ENCODE measurements at regions not wholly inside any gene's neighbourhood (a gene's known extent, or its start where the extent isn't known, plus 50 kb on each side); places are given as distances from the start of the nearest gene placed in this dataset.

DNA sequence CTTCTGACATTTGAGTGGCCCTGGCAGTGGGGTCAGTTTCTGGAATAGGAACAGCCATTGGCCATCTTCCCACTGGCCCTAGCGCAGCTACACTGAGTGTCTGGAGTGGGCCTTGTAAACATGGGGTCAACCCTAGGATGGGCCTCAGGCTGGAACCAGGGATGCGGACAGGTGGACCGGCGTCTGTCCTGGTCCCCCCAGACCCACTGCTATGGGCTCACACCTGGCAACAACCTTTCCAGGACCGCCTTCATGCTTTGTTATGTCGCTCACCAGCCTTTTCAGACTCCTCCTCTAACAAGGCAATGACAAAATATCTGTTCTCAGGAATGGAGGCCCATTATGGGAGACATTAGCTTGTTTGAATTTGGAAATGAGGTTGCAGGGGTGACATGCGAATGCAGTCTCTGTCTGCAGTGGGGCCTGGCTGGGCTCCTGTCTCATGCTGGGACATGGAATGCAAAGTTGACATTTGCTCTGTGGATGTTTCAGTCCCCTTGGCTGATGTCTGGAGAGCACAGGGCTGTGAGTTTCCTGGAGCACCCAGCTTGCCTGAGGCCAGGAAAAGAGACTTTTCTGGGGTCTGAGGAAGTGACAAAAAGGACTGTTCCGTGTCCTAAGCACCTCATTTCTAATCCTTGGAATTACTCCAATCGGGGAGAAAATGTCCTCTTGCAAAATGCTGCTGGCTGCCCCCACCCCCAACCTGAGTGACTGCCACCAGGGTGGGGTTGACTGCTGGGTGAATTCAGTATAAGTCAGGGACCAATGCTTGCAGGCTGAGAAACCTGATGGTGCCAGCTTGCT, 98.7 kb upstream of the PMEPA1 start:
- no peak for DNase-seq (ENCODE audit: low spot score)
- Histone ChIP-seq H4K20me1 (ENCODE audit: insufficient read depth, low read length) (no peaks in the 10 kb centered on the region), H3K4me3 (ENCODE audit: low read depth, low read length, poor library complexity, severe bottlenecking) (no peak overlapping the region), H3K36me3 (ENCODE audit: insufficient read depth, low read length) (no peaks in the 10 kb centered on the region), H2AFZ (ENCODE audit: low read length) (no peak overlapping the region), H3K9me2 (ENCODE audit: insufficient read depth, low read length) (no peaks in the 10 kb centered on the region), H3K27ac (ENCODE audit: low read depth, low read length, poor library complexity, severe bottlenecking) (no peak overlapping the region), H3K4me1 (ENCODE audit: insufficient read depth, low read length, poor library complexity, severe bottlenecking) (no peaks in the 10 kb centered on the region), H3K4me2 (ENCODE audit: low read length) (no peak overlapping the region), H3K79me2 (ENCODE audit: insufficient read depth, low read depth, low read length) (no peaks in the 10 kb centered on the region), H3K9me3 (ENCODE audit: low read length) (no peaks in the 10 kb centered on the region)
- CTCF ChIA-PET (ENCODE audit: unreplicated experiment) = interaction anchor here (0.5 to 0.6 kb wide), 2 partner anchors 76 to 96 kb away, joined by 3 read pairs; no protein-coding TSS in a partner anchor
- no TSS peak for BruUV-seq (replicated peaks)
- TF ChIP-seq, protein P1, sequence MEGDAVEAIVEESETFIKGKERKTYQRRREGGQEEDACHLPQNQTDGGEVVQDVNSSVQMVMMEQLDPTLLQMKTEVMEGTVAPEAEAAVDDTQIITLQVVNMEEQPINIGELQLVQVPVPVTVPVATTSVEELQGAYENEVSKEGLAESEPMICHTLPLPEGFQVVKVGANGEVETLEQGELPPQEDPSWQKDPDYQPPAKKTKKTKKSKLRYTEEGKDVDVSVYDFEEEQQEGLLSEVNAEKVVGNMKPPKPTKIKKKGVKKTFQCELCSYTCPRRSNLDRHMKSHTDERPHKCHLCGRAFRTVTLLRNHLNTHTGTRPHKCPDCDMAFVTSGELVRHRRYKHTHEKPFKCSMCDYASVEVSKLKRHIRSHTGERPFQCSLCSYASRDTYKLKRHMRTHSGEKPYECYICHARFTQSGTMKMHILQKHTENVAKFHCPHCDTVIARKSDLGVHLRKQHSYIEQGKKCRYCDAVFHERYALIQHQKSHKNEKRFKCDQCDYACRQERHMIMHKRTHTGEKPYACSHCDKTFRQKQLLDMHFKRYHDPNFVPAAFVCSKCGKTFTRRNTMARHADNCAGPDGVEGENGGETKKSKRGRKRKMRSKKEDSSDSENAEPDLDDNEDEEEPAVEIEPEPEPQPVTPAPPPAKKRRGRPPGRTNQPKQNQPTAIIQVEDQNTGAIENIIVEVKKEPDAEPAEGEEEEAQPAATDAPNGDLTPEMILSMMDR (conservative IDR thresholded peaks at IDR 0.05; ENCODE audit: low read length) = no peak
- no peak for TF ChIP-seq EZH2phosphoT487 (IDR thresholded peaks at IDR 0.05; ENCODE audit: borderline replicate concordance, low read depth, low read length)
- intact Hi-C loops (cut with micrococcal nuclease; ENCODE audit: unreplicated experiment) = no loop called here
- POLR2A ChIA-PET = no interaction called here

DNA sequence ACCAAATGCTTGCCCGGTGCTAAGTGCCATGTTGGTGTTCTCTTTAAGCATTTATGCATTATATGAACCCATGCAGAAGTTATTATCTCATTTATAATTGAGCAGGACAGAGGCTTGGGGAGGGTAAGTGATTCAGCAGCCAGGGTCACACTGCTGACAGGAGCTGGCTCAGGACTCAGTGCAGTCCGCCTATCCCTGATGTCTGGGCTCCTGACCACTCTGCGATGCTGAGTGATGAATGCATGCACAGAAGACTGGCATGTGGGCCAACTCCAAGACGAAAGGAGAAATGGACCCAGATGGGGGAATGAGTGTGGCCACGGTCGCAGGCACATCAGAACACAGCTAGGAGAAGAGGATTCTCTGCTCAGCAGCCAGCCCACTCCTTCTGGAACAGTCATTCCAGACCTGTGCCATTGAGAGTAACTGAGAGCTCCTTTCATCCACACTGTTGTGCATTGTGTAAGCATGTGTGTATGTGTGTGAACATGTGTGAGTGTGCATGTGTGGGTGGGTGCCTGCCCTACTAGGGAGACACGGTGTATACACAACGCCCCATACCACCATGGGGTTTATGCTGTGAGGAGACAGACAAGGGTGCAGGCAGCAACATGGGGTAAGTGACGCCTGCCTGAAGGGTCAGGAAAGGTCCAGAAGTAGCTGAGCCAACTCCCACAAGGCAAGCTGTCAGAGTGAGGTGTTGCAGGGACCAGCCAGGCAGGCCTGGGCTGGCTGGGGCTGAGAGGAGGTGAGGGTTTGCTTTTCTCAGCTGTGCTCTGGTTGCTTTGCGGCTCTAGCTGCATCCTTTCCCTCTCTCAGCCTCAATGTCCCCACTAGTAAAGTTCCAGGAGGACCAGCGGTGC, 97.8 kb upstream of the PMEPA1 start:
- intact Hi-C loops (cut with micrococcal nuclease; ENCODE audit: unreplicated experiment) = no loop called here
- ChIA-PET CTCF (ENCODE audit: unreplicated experiment) (interaction anchor here (0.6 kb wide), 1 partner anchor 75 kb away, joined by 3 read pairs; no protein-coding TSS in a partner anchor), POLR2A (no interaction called here)
- Histone ChIP-seq H3K27ac (ENCODE audit: low read depth, low read length, poor library complexity, severe bottlenecking) (no peak overlapping the region), H3K4me3 (ENCODE audit: low read depth, low read length, poor library complexity, severe bottlenecking) (no peak overlapping the region), H3K9me3 (ENCODE audit: low read length) (no peaks in the 10 kb centered on the region), H3K4me2 (ENCODE audit: low read length) (no peak overlapping the region), H4K20me1 (ENCODE audit: insufficient read depth, low read length) (no peaks in the 10 kb centered on the region), H3K9me2 (ENCODE audit: insufficient read depth, low read length) (no peaks in the 10 kb centered on the region), H3K79me2 (ENCODE audit: insufficient read depth, low read depth, low read length) (no peaks in the 10 kb centered on the region), H3K36me3 (ENCODE audit: insufficient read depth, low read length) (no peaks in the 10 kb centered on the region), H3K4me1 (ENCODE audit: insufficient read depth, low read length, poor library complexity, severe bottlenecking) (no peaks in the 10 kb centered on the region), H2AFZ (ENCODE audit: low read length) (no peak overlapping the region)
- BruUV-seq (replicated peaks) = no TSS peak
- TF ChIP-seq, protein P1 (conservative IDR thresholded peaks at IDR 0.05; ENCODE audit: low read length) = no peak
- TF ChIP-seq EZH2phosphoT487 (IDR thresholded peaks at IDR 0.05; ENCODE audit: borderline replicate concordance, low read depth, low read length) = no peak
- DNase-seq (ENCODE audit: low spot score) = no peak

All from OCI-LY7 (cell line).